Breast epithelium (tissue), 3 donors: ENCODE measurements at regions not wholly inside any gene's neighbourhood (a gene's known extent, or its start where the extent isn't known, plus 50 kb on each side); places are given as distances from the start of the nearest gene placed in this dataset.

Experiments used
- POLR2A ChIP-seq: fragments of 450-650 bp; IDR thresholded peaks from one replicate; pipeline ENCODE4 v1.6.1; 2016; ENCODE audit warnings: antibody characterized with exemption, mild to moderate bottlenecking, moderate library complexity
- POLR2AphosphoS5 ChIP-seq, 3 donors: sonication (generic); formaldehyde crosslinking; IDR thresholded peaks; one replicate each; pipeline ENCODE4 v1.6.1; 2017; ENCODE audit warnings: antibody characterized with exemption in 3 of 3
- TF ChIP-seq, protein P1 (sequence below), 3 donors: fragments of 450-650 bp; IDR thresholded peaks; one replicate each; pipeline ENCODE4 v1.5.1; 2016 to 2017; ENCODE audit warnings: antibody characterized with exemption in 3 of 3, mild to moderate bottlenecking in 3 of 3, moderate library complexity in 3 of 3

DNA sequence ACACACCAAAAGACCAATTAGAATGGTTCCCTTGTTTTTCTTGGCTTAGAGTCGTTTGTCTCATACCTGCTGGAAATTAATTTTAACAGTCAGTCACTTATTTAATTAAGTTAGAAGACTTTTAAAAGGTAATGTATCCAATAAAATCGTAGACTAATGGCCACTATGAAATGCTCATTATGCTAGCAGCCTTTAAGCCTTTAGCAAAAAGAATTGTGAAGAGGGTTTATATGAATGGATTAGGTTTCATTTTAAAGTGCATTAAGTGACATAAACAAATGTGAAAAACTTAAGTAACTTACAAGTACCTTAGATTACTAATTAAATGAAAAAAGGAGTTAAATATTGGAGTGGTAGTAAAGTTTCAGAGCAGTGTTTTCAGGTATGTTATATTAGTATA lies 139.6 kb downstream of the RXFP2 start:
- TF ChIP-seq, protein P1, sequence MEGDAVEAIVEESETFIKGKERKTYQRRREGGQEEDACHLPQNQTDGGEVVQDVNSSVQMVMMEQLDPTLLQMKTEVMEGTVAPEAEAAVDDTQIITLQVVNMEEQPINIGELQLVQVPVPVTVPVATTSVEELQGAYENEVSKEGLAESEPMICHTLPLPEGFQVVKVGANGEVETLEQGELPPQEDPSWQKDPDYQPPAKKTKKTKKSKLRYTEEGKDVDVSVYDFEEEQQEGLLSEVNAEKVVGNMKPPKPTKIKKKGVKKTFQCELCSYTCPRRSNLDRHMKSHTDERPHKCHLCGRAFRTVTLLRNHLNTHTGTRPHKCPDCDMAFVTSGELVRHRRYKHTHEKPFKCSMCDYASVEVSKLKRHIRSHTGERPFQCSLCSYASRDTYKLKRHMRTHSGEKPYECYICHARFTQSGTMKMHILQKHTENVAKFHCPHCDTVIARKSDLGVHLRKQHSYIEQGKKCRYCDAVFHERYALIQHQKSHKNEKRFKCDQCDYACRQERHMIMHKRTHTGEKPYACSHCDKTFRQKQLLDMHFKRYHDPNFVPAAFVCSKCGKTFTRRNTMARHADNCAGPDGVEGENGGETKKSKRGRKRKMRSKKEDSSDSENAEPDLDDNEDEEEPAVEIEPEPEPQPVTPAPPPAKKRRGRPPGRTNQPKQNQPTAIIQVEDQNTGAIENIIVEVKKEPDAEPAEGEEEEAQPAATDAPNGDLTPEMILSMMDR (IDR thresholded peaks at IDR 0.05): no peak
- TF ChIP-seq POLR2A (no peak), POLR2AphosphoS5 (IDR thresholded peaks at IDR 0.05) (no peak)
